ENCODE measurements at regions not wholly inside any gene's neighbourhood (a gene's known extent, or its start where the extent isn't known, plus 50 kb on each side); places are given as distances from the start of the nearest gene placed in this dataset.

DNA sequence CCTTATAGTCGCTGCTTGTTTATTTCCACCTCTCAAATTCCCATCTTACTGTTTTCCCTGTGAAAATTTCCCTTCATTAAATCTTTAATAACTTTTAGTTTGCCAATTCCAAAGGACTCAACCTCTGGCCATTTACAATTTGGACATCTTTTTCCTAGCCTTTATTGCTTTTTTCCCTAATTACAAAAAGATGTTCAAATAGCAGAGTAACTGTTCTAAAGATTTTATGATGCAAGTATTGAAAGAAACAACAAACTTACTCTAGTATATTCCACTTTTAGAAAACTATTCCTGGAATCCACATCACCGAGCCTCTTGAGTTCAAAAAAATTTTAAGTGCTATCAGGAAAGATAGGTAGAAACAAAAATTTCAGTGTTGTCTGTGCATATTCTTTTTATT, 174.1 kb upstream of the UBE2E2 start:
- DNase-seq (ENCODE audit: low read depth in 2 of 3, low spot score in 1 of 3): no peak

DNA sequence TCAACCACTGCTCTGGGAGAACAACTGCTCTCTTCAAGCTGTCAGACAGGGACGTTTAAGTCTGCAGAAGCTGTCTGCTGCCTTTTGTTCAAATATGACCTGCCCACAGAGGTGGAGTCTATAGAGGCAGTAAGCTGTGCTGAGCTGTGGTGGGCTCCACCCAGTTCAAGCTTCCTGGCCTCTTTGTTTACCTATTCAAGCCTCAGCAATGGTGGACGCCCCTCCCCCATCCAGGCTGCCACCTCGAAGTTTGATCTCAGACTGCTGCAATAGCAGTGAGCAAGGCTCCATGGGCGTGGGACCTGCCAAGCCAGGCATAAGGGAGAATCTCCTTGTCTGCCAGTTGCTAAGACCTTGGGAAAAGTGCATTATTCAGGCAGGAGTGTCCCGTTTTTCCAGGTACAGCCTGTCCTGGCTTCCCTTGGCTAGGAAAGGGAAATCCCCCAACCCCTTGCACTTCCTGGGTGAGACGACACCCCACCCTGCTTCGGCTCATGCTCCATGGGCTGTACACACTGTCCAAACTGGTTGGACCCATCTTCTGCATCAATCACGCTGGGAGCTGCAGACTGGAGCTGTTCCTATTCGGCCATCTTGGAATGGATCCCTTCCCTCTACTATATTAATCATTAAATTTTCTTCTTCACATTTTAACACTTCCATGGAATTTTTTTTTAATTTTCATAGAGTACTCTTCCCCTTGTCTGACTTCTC, 167.0 kb upstream of the UBE2E2 start:
- DNase-seq (ENCODE audit: low read depth in 2 of 3, low spot score in 1 of 3): no peak

DNA sequence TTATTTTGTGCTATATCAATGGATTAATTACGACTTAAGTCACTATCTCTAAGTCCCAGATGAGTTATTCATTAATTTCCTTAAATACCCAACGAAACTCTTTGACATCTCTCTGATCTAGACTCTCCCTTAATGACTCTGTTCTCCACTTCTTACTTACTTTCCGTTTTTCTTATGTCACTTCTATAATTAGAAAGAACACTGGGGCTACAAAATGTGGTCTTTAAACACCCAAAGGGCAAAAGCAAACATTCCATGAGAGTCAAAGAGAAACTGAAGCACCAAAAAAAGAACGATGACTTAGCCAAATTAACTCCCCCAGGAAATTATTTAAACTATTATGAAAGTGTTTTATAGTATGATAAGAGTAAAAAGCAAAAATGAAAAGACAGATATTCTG, 166.4 kb upstream of the UBE2E2 start:
- no peak for DNase-seq (ENCODE audit: low read depth in 2 of 3, low spot score in 1 of 3)

DNA sequence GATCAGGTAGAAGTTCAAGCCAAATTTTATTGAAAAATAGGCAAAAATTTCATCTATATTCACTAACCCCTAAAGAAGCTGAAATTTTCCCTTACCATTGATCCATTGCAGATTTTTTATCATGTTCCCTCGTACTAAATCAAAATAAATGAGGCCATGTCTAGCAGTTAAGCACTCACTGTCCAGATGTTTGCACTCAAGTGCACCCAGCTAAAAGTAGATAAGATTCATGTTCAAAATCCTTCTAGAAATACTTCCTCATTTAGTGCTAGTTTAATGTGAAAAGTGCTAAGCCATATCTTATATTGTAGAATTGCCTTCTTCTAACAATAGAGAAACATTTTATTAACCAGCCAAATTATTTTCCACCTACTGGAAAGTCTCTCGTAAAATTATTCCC, 164.7 kb upstream of the UBE2E2 start:
- DNase-seq (ENCODE audit: low read depth in 2 of 3, low spot score in 1 of 3): no peak

DNA sequence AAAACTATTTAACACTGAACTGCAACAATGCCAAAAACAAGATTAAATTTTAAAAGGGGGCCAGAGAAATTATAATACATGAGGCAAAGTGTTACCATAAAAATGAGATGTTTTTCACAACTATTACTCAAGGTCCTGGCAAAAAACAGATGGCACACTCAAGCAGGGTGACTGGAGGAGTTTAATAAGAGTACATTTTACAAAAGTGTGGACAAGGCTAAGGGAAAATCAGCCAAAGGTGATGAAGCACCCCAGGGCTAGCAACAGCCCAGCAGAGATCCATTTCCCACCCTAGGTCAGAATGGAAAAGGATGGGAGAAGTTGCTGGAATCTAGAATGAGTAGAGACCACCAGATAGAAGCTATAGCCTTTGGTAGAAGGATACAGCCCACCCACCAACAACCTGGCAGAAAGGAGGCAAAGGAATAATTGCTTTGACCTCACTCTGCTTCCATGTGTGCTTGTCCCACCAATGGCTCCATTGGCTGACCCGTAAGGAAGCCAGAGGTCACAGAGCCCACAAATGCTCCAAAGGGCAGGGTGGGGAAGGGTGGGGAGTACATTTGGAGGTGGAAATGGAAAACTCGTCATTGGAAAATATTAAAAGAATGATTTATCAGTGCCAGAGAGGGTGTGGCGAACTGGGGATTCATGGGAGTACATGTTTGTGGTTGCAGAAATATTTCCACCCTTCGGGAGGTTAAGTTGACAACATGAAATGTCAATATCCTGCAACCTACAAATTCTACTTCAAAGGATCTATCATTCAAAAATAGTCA, 161.0 kb upstream of the UBE2E2 start:
- no peak for DNase-seq (ENCODE audit: low read depth in 2 of 3, low spot score in 1 of 3)

DNA sequence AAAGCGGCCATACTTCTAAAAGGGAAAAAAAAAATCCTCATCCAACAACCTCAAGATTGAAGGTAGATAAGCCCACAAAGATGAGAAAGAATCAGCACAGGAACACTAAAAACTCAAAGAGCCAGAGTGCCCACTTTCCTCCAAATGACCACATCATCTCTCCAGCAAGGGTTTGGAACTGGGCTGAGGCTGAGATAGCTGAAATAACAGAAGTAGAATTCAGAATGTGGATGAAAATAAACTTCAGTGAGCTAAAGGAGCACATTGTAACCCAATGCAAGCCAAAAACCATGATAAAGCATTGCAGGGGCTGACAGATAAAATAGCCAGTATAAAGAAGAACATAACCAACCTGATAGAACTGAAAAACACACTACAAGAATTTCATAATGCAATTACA, 158.7 kb upstream of the UBE2E2 start:
- no peak for DNase-seq (ENCODE audit: low read depth in 2 of 3, low spot score in 1 of 3)

DNA sequence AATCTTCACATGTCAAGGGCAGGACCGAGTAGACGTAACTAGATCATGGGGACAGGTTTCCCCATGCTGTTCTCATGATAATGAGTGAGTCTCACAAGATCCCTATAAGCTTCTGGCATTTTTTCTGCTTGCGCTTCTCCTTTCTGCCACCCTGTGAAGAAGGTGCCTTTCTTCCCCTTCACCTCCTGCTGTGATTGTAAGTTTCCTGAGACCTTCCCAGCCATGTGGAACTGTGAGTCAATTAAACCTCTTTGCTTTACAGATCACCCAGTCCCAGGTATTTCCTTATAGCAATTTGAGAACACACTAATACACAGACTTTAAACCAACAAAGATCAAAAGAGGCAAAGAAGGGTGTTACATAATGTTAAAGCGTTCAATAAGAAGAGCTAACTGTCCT, 156.6 kb upstream of the UBE2E2 start:
- DNase-seq (ENCODE audit: low read depth in 2 of 3, low spot score in 1 of 3): no peak

DNA sequence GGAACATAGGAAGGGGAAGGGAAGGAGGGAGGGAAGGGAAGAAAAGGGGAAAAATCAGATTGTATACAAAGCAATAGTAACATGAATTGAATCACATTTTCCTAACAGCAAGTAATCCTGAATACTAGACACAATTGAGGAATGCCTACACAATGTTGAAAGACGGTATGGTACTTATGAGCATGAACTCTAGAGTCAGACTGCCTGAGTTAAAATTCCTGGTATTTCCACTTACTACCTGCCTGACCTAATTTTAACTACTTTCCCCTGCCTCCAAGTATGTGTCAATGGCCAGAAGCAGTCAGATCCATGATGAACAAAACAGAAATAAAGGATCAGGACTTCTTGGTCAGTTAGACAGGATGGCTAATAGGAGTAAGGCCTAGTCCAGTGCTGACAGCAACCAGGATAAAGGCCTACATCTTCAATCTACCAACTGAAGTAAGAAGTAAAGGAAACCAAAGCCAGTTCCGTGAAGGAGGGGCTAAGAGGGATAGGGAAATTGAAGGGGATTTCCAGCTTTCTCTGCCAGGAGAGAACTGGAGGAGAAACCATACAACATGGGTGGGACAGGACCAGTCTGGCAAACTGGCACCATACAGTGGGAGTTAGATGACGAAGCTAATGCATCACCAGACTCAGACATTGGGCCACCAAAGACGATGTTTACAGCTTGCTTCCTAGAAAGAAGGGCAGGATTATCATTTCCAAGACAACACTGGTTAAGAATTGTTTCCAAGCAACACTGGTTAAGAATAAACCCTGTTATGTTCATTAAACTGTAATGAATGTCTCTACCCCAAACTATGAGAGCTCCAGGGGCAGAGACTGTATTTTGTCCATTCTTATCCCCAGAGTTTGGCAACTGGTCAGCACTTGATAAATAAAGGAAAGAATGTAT, 151.6 kb upstream of the UBE2E2 start:
- DNase-seq (ENCODE audit: low read depth in 2 of 3, low spot score in 1 of 3): no peak

DNA sequence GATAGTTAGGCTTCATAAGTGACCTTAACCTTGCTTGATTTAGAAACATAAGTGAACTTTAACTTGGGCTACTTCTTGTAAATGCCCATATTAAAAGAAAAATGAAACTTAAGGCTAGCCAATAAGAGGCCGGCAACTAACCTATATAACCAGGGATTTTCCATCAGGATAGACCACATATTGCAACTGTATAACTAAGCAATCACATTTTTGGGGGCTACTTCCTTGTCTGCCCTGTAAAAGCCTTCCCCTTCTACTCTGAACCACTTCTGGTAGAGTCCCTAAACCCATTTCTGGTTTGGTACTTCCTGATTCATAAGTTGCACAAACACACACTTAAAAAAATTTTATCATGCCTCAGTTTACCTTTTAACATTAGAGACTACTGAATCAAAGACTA, 150.9 kb upstream of the UBE2E2 start:
- DNase-seq (ENCODE audit: low read depth in 2 of 3, low spot score in 1 of 3): no peak

DNA sequence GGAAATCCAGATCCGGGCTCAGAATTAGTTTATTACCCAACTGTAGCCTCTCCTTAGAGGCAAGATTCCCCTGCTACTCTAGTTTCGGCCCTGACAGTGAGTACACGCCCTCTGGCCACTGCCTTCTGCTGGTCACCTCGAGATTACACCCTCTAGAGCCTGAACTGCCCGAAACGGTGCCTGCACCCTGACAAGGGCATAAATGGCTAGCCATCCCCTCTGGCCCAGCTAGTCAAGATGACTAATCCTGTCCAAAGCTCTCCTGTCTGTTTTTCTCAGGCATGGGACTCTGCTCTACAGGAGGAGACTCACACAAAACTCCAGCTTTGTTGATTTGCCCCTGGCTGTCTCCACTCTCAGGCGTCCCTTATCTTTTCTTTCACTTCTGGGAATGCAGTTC, 150.5 kb upstream of the UBE2E2 start:
- no peak for DNase-seq (ENCODE audit: low read depth in 2 of 3, low spot score in 1 of 3)

DNA sequence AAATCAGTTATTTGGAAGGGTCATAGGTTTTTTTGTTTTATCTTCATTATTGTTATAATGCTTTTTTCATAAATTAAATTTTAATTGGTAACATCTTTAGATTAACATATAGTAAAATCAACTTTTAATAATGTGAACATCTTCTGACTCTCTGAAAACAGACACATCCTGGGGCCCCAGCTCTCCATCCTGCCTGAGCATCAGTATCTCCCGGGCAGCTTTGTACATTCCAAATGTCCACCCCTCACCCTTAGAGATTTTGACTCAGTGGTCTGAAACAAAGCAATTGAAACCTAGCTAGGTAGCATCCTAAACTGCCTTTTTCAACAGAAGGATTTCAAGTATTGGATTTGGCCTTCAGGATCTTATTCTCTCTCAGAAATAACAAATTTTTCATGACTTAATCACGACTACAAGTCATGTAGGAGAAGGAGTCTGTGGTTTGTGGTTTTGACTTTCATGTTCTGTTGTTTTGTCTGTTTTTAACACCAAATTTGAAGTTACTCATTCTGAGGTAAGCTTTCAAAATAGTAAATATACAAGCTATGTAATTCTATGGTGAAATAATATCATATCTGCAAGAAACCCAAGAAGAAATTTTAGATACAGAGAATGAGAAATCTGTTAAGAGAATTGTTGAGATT, 147.3 kb upstream of the UBE2E2 start:
- no peak for DNase-seq (ENCODE audit: low read depth in 2 of 3, low spot score in 1 of 3)

DNA sequence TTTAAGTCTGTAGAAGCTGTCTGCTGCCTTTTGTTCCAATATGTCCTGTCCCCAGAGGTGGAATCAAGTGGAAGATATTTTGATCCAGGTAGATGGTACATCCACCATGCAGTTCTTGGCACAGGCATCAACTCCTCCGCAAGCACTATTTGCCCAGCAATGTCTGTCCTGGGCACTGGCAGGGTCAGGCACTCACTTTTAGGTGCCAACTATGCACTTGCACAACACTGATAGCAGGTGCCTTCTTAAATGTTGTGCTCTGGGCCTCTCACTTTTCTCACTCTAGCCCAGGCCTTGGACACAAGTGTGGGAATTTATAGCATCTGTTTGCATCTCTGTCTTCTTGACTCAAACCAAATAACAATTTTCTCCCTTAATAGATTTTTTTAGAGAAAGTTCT, 140.5 kb upstream of the UBE2E2 start:
- DNase-seq (ENCODE audit: low read depth in 2 of 3, low spot score in 1 of 3): no peak

DNA sequence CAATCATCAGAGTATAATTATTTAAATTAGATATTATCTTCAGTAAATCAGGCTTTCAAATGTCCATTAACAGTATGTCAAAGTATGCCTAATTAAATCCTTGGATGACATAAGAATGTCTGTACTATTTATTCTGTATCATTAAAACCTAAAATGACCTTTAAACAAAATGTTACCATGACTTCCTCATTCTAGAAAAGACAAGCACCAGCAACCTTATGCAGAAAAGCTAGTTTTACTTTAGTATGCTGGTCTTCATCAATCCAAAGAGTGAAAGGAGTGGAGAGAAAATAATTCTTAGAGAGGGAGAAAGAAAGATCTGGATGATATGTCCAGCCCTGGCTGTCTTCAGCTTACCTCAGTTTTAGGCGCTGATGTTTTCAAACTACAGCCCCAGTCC, 140.1 kb upstream of the UBE2E2 start:
- DNase-seq (ENCODE audit: low read depth in 2 of 3, low spot score in 1 of 3): no peak

DNA sequence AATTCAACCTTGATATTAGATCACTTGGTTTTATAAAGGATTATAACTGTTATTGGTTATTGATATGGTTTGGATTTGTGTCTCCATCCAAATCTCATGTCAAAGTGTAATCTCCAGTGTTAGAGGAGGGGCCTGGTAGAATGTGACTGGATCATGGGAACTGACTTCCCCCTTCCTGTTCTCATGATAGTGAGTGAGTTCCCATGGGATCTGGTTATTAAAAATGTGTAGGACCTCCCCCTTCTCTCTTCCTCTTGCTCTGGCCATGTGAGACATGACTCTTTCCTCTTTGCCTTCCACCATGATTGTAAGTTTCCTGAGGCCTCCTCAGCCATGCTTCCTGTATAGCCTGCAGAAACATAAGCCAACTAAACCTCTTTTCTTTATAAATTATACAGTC, 136.0 kb upstream of the UBE2E2 start:
- DNase-seq (ENCODE audit: low read depth in 2 of 3, low spot score in 1 of 3): no peak

DNA sequence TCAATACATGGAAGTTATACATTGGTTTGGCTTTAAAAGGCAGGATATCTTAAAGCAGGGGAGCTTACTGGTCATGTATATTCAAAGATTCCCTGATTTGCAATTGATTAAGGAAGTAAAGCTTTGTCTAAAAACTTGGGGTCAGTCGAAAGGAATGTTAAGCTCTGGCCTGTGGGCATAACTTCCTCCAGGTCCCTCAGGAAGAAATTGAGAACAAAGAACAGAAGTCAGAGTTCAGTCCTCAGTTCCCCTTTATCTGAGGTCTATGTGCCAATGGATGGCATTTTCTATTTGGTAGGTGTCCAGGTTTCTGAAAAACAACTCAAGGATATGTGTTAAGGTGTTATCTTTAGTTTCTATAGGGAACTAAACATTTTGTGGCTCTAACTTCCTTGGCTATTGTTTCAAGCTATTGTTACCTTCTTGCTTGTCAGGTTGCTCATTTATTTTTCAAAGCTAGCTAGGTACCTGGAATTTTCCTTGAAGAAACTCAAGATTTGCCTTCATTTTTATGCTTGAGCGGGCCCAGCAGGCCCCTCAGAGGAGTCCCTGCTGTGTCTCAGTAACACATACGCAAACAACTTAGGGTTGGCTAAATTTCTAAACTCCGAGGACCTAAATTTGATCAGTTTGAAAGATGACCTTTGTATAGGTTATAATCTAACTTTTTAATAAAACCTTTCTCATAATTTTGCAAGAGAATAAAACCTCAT, 135.0 kb upstream of the UBE2E2 start:
- DNase-seq (ENCODE audit: low read depth in 2 of 3, low spot score in 1 of 3): no peak

DNA sequence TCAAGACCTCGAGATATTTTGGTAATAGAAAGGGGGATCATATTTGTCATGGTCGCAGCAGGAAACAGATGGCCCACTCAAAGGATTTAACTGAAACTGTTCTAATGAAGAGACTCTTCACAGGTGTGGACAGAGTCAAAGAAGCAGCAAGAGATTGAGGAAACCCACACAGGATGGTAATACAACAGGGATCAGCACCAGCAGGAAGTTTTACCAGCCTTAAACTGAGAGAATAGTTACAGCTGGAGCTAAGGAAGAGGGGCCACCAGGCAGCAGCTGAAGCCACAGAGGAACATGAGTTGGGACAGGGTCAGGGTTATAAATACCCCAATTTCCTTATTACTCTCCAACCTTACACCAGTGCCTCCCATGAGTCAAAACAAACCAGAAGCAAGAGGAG, 131.8 kb upstream of the UBE2E2 start:
- no peak for DNase-seq (ENCODE audit: low read depth in 2 of 3, low spot score in 1 of 3)

DNA sequence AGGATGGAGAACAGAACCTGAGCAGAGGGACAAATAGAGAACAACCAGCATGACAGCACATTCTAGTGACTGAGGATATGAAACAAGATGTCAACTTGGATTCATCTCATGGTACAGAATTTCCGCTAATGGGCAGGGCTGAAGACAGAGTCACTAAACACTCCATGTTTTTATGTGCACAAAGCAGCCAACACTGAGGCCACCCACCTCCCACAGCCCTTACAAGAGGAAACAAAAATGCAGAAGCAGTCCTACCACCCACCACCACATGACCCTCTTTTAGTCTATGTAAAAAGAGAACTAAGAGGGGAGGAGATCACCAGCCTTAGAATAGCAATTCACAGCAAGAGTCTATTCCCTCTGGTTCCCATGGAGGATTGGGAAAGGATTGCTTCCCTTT, 131.4 kb upstream of the UBE2E2 start:
- no peak for DNase-seq (ENCODE audit: low read depth in 2 of 3, low spot score in 1 of 3)

DNA sequence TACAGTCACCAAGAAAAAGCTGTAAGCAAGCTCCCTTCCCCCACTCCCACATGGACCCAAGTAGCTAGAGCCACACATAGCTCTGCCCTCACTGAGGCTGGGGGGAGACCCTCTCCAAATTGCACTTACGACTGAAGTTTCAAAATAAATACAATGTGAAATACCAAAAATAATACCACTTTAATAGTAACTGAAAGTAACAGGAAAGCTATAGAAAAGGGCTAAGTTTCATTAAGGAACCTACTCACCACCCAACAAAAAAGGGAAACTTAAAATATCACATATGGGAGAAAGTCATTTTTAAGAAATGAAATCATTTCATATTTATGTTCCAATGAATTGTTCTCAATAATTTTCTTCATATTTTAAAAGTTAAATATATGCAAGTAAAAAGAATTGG, 130.4 kb upstream of the UBE2E2 start:
- DNase-seq (ENCODE audit: low read depth in 2 of 3, low spot score in 1 of 3): no peak

DNA sequence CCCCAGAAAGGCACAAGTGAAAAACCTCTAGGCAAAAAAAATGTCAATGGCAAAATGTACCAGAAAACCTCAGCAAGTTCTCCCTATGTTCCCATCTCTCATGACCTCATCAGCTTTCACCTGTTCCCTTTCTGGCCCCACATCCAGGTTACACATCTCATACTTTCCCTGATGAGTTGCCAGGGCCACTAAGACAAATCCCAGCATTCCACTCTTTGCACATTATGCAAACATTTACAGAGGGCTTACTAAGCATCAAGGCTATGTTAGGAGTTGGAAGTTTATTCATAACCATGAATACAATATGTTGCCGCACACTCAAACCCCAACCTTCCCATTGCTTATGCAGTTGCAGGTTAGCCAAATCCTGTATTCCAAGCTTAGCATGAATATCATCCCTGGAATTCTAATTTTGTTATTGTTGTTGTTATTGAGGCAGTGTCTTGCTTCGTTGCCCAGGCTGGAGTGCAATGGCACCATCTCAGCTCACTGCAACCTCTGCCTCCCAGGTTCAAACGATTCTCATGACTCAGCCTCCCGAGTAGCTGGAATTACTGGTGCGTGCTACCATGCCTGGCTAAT, 129.3 kb upstream of the UBE2E2 start:
- no peak for DNase-seq (ENCODE audit: low read depth in 2 of 3, low spot score in 1 of 3)

DNA sequence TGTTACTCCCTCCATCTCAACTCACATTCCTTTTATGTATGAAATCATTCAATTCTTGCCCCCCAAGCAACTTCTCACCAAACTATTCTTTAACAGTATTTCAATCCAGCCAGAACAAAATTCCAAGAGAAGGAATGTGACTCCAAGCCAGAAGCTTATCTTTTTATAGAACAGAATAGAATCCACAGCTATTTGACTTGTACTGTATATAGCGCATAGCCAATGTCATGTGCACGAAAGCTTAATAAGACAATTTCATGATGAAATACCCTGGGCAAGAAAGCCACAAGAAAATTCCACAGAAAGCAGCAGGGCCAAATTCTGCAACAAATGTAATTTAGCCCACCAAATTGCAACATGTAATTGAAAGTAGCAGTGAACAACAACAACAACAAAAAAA, 127.6 kb upstream of the UBE2E2 start:
- no peak for DNase-seq (ENCODE audit: low read depth in 2 of 3, low spot score in 1 of 3)

All from stimulated activated CD4-positive, alpha-beta T cell treated with anti-CD3 and anti-CD28 coated beads, Interleukin-12 subunit alpha, Interleukin-12 subunit beta, amount 100 ng/mL, for 48 hours (primary cell).